PC-9 (cell line): ENCODE measurements at regions not wholly inside any gene's neighbourhood (a gene's known extent, or its start where the extent isn't known, plus 50 kb on each side); places are given as distances from the start of the nearest gene placed in this dataset.
"Not testable (repeated sequence)": the region's sequence is repeated elsewhere in the genome, so short reads cannot be mapped to it uniquely, and the experiment has no call there.

Experiments used
- BruUV-seq: library from RNA; stranded (reverse); fragments of 400-500 nt; replicated peaks from 2 replicates; lab custom pipeline; 2021; lab: Mats Ljungman, UMichigan
- CTCF ChIA-PET: fragments of 300-600 bp; sonication (Branson Sonifier 250); formaldehyde crosslinking; loops from one replicate; lab custom pipeline; 2022; ENCODE audit warnings: antibody characterized with exemption; lab: Charles Lee
- POLR2A ChIA-PET: fragments of 300-600 bp; sonication (Branson Sonifier 250); formaldehyde crosslinking; loops from one replicate; lab custom pipeline; 2022; ENCODE audit warnings: antibody characterized with exemption; ENCODE audit not compliant: unreplicated experiment; lab: Charles Lee
- DNase-seq, 2 experiments: peaks; one replicate each; pipeline versions ENCODE4 v3.0.0 to v3.0.0-alpha.2; 2015 to 2022; ENCODE audit warnings: mixed read lengths in 1 of 2
- H2AFZ ChIP-seq: fragments of 200-600 bp; sonication (generic); 2 replicates; pipeline ENCODE4 v1.8.1; 2017; ENCODE audit warnings: antibody characterized with exemption
- H3F3A ChIP-seq: fragments of 200-600 bp; sonication (generic); 2 replicates; pipeline ENCODE4 v1.8.1; 2017; ENCODE audit warnings: antibody characterized with exemption, mild to moderate bottlenecking, low read depth; ENCODE audit not compliant: insufficient read depth
- H3K27ac ChIP-seq: fragments of 200-600 bp; sonication (generic); 2 replicates; pipeline ENCODE4 v1.6.1; 2016; ENCODE audit warnings: mixed run types
- H3K27me3 ChIP-seq: fragments of 200-600 bp; sonication (generic); 2 replicates; pipeline ENCODE4 v1.6.1; 2016; ENCODE audit warnings: low read depth, mixed run types; ENCODE audit not compliant: insufficient read depth
- H3K36me3 ChIP-seq: fragments of 200-600 bp; sonication (generic); 2 replicates; pipeline ENCODE4 v1.6.1; 2016; ENCODE audit warnings: low read depth, mixed run types
- H3K4me1 ChIP-seq: fragments of 200-600 bp; sonication (generic); replicated peaks from 2 replicates; pipeline ENCODE4 v1.6.1; 2016; ENCODE audit warnings: mixed run types; ENCODE audit not compliant: insufficient read depth
- H3K4me2 ChIP-seq: fragments of 200-600 bp; sonication (generic); 2 replicates; pipeline ENCODE4 v1.6.1; 2017; ENCODE audit warnings: mixed run types
- H3K4me3 ChIP-seq: fragments of 200-600 bp; sonication (generic); 2 replicates; pipeline ENCODE4 v1.6.1; 2016; ENCODE audit warnings: mixed run types
- H3K79me2 ChIP-seq: fragments of 200-600 bp; sonication (generic); 2 replicates; pipeline ENCODE4 v1.6.1; 2017; ENCODE audit warnings: low read depth, mixed run types
- H3K9me2 ChIP-seq: fragments of 200-600 bp; sonication (generic); 2 replicates; pipeline ENCODE4 v1.8.1; 2017; ENCODE audit warnings: mild to moderate bottlenecking; ENCODE audit not compliant: insufficient read depth
- H3K9me3 ChIP-seq: fragments of 200-600 bp; sonication (generic); 2 replicates; pipeline ENCODE4 v1.8.1; 2016; ENCODE audit warnings: low read depth; ENCODE audit not compliant: insufficient read depth
- H4K20me1 ChIP-seq: fragments of 200-600 bp; sonication (generic); 2 replicates; pipeline ENCODE4 v1.8.1; 2017; ENCODE audit not compliant: insufficient read depth
- EZH2 ChIP-seq: fragments of 200-600 bp; sonication (generic); IDR thresholded peaks from 2 replicates; pipeline ENCODE4 v1.8.0; 2017; ENCODE audit warnings: antibody characterized with exemption, low read depth
- intact Hi-C: fragments of 100-400 bp; cut with micrococcal nuclease; formaldehyde crosslinking; loops from one replicate; pipeline ENCODE4 v1.10.0; 2022; ENCODE audit not compliant: unreplicated experiment
- TF ChIP-seq, protein P1 (sequence below): fragments of 200-600 bp; sonication (generic); conservative IDR thresholded peaks from 2 replicates; pipeline ENCODE4 v1.6.1; 2017; ENCODE audit warnings: mixed run types, antibody characterized with exemption, mild to moderate bottlenecking, moderate library complexity

DNA sequence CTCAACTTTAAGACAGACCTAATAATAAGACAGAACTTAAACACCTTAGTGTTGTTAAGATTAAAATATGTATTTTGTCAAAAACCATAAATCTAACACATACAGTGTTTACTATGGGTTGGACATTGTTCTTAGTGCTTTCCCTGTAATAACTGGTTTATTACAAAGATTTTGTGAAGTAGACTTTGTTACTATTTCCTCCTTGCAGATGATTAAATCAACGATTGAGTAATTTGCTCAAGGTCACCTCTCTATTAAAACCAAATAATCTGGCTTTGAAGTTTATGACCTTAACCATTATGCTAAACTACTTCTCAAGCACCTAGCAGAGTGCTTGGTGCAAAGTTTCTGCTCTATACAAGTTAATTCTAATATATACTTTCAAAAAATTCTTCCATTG, 102.7 kb upstream of the FAM3C start:
- CTCF ChIA-PET, result interaction anchor here (0.6 kb wide), 1 partner anchor 35 kb away, joined by 4 read pairs; no protein-coding TSS in a partner anchor
- BruUV-seq, result no TSS peak
- H4K20me1 ChIP-seq, result no peaks in the 10 kb centered on the region
- TF ChIP-seq, protein P1, sequence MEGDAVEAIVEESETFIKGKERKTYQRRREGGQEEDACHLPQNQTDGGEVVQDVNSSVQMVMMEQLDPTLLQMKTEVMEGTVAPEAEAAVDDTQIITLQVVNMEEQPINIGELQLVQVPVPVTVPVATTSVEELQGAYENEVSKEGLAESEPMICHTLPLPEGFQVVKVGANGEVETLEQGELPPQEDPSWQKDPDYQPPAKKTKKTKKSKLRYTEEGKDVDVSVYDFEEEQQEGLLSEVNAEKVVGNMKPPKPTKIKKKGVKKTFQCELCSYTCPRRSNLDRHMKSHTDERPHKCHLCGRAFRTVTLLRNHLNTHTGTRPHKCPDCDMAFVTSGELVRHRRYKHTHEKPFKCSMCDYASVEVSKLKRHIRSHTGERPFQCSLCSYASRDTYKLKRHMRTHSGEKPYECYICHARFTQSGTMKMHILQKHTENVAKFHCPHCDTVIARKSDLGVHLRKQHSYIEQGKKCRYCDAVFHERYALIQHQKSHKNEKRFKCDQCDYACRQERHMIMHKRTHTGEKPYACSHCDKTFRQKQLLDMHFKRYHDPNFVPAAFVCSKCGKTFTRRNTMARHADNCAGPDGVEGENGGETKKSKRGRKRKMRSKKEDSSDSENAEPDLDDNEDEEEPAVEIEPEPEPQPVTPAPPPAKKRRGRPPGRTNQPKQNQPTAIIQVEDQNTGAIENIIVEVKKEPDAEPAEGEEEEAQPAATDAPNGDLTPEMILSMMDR, result no peak
- no peak for TF ChIP-seq EZH2
- DNase-seq, result no peak
- 0 out of 2 replicates have a peak, but pooled peaks cover 4% of the 10 kb centered on the region for H3K4me1 ChIP-seq
- POLR2A ChIA-PET, result no interaction called here
- no peaks in the 10 kb centered on the region for H3K27me3 ChIP-seq
- H3K4me3 ChIP-seq, result no peak overlapping the region
- H3K9me2 ChIP-seq, result no peaks in the 10 kb centered on the region
- H3K9me3 ChIP-seq, result peaks cover 12% of the 10 kb centered on the region; the same call in 1 of the 2 replicates
- H3K79me2 ChIP-seq, result no peaks in the 10 kb centered on the region
- no peak overlapping the region for H3K27ac ChIP-seq
- H3K36me3 ChIP-seq, result no peaks in the 10 kb centered on the region
- no peak overlapping the region for H3K4me2 ChIP-seq
- intact Hi-C loops, result no loop called here
- no peaks in the 10 kb centered on the region for H3F3A ChIP-seq
- no peak overlapping the region for H2AFZ ChIP-seq

DNA sequence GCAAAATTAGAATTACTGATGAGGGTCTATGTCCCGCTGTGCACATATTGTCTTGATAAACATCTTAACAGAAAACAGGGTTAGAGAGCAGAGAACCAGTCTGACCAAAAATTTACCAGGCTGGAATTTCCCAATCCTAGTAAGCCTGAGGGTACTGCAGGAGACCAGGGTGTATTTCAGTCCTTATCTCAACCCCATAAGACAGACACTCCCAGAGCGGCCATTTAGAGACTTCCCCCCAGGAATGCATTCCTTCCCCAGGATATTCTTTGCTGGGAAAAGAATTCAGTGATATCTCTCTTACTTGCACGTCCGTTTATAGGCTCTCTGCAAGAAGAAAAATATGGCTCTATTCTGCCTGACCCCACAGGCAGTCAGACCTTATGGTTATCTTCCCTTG, 101.4 kb upstream of the FAM3C start:
- H3K4me1 ChIP-seq, H2AFZ ChIP-seq, H3F3A ChIP-seq, H3K4me2 ChIP-seq, intact Hi-C loops, H4K20me1 ChIP-seq, H3K27me3 ChIP-seq, DNase-seq, H3K27ac ChIP-seq, POLR2A ChIA-PET, H3K4me3 ChIP-seq, H3K36me3 ChIP-seq, H3K9me3 ChIP-seq, H3K79me2 ChIP-seq, H3K9me2 ChIP-seq, BruUV-seq, CTCF ChIA-PET: not testable (repeated sequence)

DNA sequence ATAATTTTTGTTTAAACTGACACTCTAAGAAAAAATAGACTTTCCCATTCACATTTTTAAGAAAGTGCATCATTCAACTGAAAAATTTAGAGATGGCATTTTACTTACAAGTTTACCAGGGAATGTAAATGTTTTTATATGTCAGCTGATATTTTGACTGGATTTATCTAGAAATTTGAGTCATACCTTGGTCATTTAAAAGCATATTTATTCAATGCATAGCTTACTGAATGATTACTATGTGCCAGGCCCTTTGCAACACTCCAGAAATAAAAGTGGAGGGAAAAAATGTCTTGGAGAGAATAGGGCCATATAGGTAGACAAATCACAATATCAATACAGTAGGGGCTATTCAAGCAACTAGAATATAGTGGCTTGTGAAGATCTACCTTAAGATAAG, 98.4 kb upstream of the FAM3C start:
- Histone ChIP-seq H3K4me3 (no peak overlapping the region), H3K79me2 (no peaks in the 10 kb centered on the region), H3K36me3 (no peaks in the 10 kb centered on the region), H3K27me3 (no peaks in the 10 kb centered on the region), H3K4me1 (no peaks in the 10 kb centered on the region), H3K9me3 (peaks cover 7% of the 10 kb centered on the region; the same call in 1 of the 2 replicates), H3F3A (no peaks in the 10 kb centered on the region), H3K9me2 (no peaks in the 10 kb centered on the region), H2AFZ (no peak overlapping the region), H4K20me1 (no peaks in the 10 kb centered on the region), H3K4me2 (no peak overlapping the region), H3K27ac (no peak overlapping the region)
- intact Hi-C loops, result no loop called here
- TF ChIP-seq, protein P1, result no peak
- no peak for TF ChIP-seq EZH2
- no TSS peak for BruUV-seq
- ChIA-PET CTCF (interaction anchor here (0.6 kb wide), 1 partner anchor 50 kb away, joined by 5 read pairs; no protein-coding TSS in a partner anchor), POLR2A (no interaction called here)
- no peak for DNase-seq

DNA sequence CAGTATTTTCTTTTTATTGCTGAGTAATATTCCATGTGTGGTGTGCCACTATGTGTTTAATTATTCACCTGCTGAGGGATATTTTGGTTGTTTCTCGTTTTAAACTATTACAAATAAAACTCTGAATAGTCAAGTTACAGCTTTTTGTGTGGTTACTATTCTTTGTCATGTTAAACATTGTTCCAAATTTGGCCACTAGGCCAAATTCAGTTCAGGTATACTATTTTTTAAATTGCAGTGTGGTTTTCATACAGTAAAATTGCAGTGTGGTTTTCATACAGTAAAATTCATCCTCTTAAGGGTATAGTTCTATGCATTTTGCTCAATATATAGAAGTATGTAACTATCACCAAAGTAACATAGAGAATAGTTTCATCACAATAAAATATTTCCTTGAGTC, 97.4 kb upstream of the FAM3C start:
- ChIA-PET POLR2A (interaction anchor here (0.6 kb wide), 1 partner anchor 37 kb away, joined by 6 read pairs; no protein-coding TSS in a partner anchor), CTCF (interaction anchor here (0.5 kb wide), 1 partner anchor 290 kb away, joined by 3 read pairs; no protein-coding TSS in a partner anchor)
- DNase-seq, result no peak
- intact Hi-C loops, result no loop called here
- Histone ChIP-seq H3K4me2 (no peak overlapping the region), H3F3A (no peaks in the 10 kb centered on the region), H3K79me2 (no peaks in the 10 kb centered on the region), H3K4me1 (no peaks in the 10 kb centered on the region), H3K27me3 (no peaks in the 10 kb centered on the region), H3K36me3 (no peaks in the 10 kb centered on the region), H3K9me3 (peaks cover 7% of the 10 kb centered on the region; the same call in 1 of the 2 replicates), H4K20me1 (no peaks in the 10 kb centered on the region), H3K9me2 (no peaks in the 10 kb centered on the region), H2AFZ (no peak overlapping the region), H3K27ac (no peak overlapping the region), H3K4me3 (no peak overlapping the region)
- BruUV-seq, result no TSS peak
- TF ChIP-seq, protein P1, result no peak
- no peak for TF ChIP-seq EZH2
